CD1c-positive myeloid dendritic cell (primary cell): ENCODE measurements at regions not wholly inside any gene's neighbourhood (a gene's known extent, or its start where the extent isn't known, plus 50 kb on each side); places are given as distances from the start of the nearest gene placed in this dataset.

Experiments
- DNase-seq: peaks from one replicate; pipeline ENCODE4 v3.0.0-alpha.2; 2016; ENCODE audit errors: extremely low spot score

DNA sequence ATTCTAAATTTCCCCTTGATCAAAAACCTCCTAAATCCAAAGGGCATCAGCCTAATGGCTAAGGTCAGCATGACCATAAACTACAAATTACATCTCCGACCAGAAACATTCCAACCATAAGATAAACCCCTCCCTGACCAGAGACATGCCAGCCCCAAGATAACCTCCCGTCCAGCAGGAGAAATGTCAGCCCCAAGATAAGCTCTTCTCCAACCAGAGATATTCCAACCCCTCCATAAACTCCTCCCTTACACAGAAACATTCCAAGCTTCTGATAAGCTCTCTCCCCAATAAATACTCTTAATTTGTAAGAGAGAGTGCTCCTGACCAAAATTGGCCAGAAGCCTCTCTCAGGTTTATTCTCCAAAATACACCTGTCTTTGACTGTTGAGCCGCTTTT lies 274.0 kb downstream of the RNF152 start:
- no peak for DNase-seq

DNA sequence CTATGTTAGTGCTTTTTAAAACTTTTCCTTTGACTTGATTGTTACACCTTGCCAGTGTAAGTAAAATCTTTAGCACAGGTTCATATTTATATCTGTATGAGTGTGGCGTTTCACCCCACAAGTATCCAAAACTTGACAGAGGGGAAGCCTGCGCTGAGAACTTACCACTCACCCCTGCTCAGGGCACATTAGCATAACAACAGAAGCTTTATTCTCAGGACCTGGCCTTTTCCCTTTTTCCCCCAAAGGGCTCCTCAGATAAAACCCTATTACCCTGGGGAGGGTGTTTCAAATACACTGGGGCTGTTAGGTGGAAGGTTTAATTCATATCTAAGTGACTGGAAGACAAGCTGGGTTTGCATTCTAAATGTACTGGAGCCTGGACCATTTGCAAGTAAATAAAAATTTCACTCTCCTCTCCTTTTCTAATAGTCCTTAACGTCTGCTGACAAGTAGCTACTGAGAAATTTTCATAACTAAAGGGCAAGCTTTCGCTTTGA lies 276.6 kb downstream of the RNF152 start:
- no peak for DNase-seq

DNA sequence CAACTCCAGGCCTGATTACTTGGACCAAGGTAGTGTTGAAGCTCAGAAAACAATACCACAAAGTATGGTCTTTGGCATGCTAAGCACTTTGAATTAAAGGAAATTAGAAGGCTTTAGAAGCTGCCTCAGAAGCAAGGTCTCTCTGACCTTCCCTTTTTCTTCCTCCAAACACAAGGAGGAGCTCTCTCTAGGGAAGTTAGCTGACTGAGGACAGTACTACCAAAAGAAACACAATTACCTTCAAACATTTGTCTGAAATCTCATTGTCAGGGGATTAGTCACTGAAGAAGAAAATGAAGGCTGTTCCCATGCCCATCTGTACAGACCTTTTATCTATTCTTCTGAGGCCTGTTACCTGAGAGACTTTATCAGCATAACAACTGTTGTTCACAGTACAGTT lies 279.3 kb downstream of the CDH20 start:
- peak; percentile 18 for DNase-seq

DNA sequence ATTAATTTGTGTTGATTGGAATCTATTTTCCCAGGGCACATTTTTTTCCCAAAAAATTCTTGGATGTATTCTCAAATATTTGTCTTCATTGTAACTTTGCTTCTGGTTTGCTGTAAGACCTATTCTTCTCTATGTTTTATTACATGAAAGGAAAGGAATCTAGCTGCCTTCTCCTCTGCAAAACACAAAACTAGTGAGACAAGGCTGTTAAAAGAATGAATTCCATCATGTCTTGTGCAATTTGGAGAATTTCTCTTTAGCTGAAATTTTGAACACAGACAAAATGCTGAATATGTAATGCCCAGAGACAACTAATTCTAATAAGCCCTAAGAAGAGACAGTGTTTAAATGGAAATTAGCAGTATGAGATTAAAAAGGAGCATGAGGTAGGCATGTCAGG lies 275.9 kb downstream of the CDH20 start:
- no peak for DNase-seq

DNA sequence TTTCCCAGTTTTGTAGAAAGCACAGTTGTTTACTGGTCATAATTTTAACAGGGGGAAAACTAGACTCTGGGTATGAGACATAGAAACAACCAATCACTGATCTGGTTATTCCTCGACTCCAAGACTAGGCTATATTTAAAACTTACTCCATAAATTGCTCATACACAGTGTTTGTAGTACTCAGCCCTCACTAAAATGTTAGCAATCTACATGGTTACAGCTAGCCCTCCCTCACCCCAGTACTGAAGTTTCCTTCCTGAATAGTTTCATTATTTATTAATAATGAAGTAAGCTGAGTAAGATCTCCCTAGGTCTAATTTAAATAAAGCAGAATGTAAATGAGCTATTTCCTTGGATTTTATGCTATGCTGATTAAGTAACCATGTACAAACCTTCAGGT lies 275.1 kb downstream of the CDH20 start:
- DNase-seq, result no peak

DNA sequence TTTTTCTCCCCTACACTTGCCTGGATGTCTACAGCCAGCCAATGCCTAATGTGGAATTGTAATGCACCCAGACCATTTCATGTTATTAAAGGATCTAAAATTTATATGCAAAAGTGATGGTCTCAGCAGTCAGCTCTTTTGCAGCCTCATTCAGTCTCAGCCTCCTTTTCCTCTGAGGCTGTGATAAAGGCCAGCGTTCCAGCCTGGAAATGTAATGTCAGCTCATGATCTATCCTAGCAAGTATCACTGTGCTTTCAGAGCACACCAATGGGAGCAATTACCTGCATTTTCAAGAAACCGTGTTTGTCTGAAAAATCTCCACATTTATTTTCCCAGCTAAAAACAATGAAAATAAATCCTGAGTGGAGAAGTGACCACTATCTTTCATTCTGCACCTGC lies 274.6 kb downstream of the CDH20 start:
- DNase-seq, result no peak

- peak; percentile 23 for DNase-seq
These were observed 273.5 kb downstream of the CDH20 start for GRCh38 chr18:61606759-61607158.

DNA sequence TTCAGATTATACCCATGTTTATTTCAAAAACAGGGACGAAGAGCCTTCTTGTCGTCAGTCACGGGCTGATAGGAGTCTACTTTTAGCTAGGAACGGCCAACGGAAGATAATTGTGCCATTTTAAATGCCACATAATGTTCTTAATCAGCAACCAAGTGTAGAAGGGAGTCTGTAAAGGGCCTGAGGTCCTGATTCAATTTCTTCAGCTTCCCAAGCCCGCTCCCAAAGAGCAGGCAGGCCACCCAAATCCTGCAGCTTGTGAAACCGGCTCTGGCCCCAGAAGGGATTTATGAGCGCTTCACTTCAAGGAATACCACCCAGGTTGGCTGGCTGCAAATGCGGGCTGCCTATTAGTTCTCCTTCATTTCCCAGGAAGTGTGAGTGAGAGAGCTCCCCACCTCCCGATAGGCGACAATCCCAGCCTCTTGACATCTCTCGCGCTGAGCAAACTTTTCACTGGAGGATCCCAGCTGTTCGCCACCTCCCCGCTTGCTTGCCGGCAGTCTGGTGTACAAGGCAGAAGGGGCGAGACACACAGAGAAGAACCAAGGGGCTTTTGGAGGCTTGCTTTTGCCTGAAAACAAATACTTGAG lies 272.9 kb downstream of the CDH20 start:
- DNase-seq, result no peak

- no peak for DNase-seq
These were observed 272.3 kb downstream of the CDH20 start for GRCh38 chr18:61605376-61606067.
